ENCODE measurements at regions not wholly inside any gene's neighbourhood (a gene's known extent, or its start where the extent isn't known, plus 50 kb on each side); places are given as distances from the start of the nearest gene placed in this dataset.

GRCh38 chr1:80869299-80869698 lies 931.4 kb upstream of the ADGRL2 start:
- TF ChIP-seq POLR2AphosphoS5 (IDR thresholded peaks at IDR 0.05) (no peak), CTCF (IDR thresholded peaks at IDR 0.05) (no peak), POLR2A (IDR thresholded peaks at IDR 0.05) (no peak)
- WGBS: 91% methylated on average over 1 of the region's 1 CpG
- no peak overlapping the region for H3K4me3 ChIP-seq
- no peak for DNase-seq (ENCODE audit: low spot score)
- no peaks in the 10 kb centered on the region for H3K36me3 ChIP-seq
- H3K27me3 ChIP-seq (replicated peaks; ENCODE audit: insufficient read depth): no peaks in the 10 kb centered on the region
- no peaks in the 10 kb centered on the region for H3K4me1 ChIP-seq (replicated peaks)
- intact Hi-C loops (cut with DNase I): no loop called here
- no peaks in the 10 kb centered on the region for H3K9me3 ChIP-seq
- no peak overlapping the region for H3K27ac ChIP-seq

GRCh38 chr1:80847904-80848303 lies 952.8 kb upstream of the ADGRL2 start:
- Histone ChIP-seq H3K36me3 (no peaks in the 10 kb centered on the region), H3K27ac (no peak overlapping the region), H3K4me1 (replicated peaks) (no peaks in the 10 kb centered on the region), H3K4me3 (no peak overlapping the region), H3K9me3 (no peaks in the 10 kb centered on the region), H3K27me3 (replicated peaks; ENCODE audit: insufficient read depth) (no peaks in the 10 kb centered on the region)
- DNase-seq (ENCODE audit: low spot score): no peak
- intact Hi-C loops (cut with DNase I): no loop called here
- TF ChIP-seq POLR2AphosphoS5 (IDR thresholded peaks at IDR 0.05): no peak
- TF ChIP-seq CTCF (IDR thresholded peaks at IDR 0.05): no peak
- no peak for TF ChIP-seq POLR2A (IDR thresholded peaks at IDR 0.05)
- WGBS: 100% methylated on average over 1 of the region's 1 CpG

- Histone ChIP-seq H3K4me3 (no peak overlapping the region), H3K27me3 (replicated peaks; ENCODE audit: insufficient read depth) (no peaks in the 10 kb centered on the region), H3K9me3 (no peaks in the 10 kb centered on the region), H3K4me1 (replicated peaks) (no peaks in the 10 kb centered on the region), H3K27ac (no peak overlapping the region), H3K36me3 (no peaks in the 10 kb centered on the region)
- 14% methylated on average over 1 of the region's 1 CpG for WGBS
- no peak for DNase-seq (ENCODE audit: low spot score)
- TF ChIP-seq POLR2AphosphoS5 (IDR thresholded peaks at IDR 0.05) (no peak), POLR2A (IDR thresholded peaks at IDR 0.05) (no peak), CTCF (IDR thresholded peaks at IDR 0.05) (no peak)
- intact Hi-C loops (cut with DNase I): no loop called here
These were observed 953.8 kb upstream of the ADGRL2 start for GRCh38 chr1:80846966-80847365.

GRCh38 chr1:80842796-80843195 lies 957.9 kb upstream of the ADGRL2 start:
- H3K4me3 ChIP-seq: no peak overlapping the region
- intact Hi-C loops (cut with DNase I): no loop called here
- no peaks in the 10 kb centered on the region for H3K36me3 ChIP-seq
- TF ChIP-seq POLR2AphosphoS5 (IDR thresholded peaks at IDR 0.05) (no peak), POLR2A (IDR thresholded peaks at IDR 0.05) (no peak), CTCF (IDR thresholded peaks at IDR 0.05) (no peak)
- no peaks in the 10 kb centered on the region for H3K9me3 ChIP-seq
- H3K27me3 ChIP-seq (replicated peaks; ENCODE audit: insufficient read depth): no peaks in the 10 kb centered on the region
- H3K4me1 ChIP-seq (replicated peaks): no peaks in the 10 kb centered on the region
- DNase-seq (ENCODE audit: low spot score): no peak
- no peak overlapping the region for H3K27ac ChIP-seq

GRCh38 chr1:80841261-80841660 lies 959.5 kb upstream of the ADGRL2 start:
- H3K4me1 ChIP-seq (replicated peaks): no peaks in the 10 kb centered on the region
- H3K36me3 ChIP-seq: no peaks in the 10 kb centered on the region
- DNase-seq (ENCODE audit: low spot score): no peak
- no peak overlapping the region for H3K27ac ChIP-seq
- TF ChIP-seq CTCF (IDR thresholded peaks at IDR 0.05): no peak
- TF ChIP-seq POLR2A (IDR thresholded peaks at IDR 0.05): no peak
- no peak for TF ChIP-seq POLR2AphosphoS5 (IDR thresholded peaks at IDR 0.05)
- 95% methylated on average over 3 of the region's 3 CpGs for WGBS
- no peaks in the 10 kb centered on the region for H3K27me3 ChIP-seq (replicated peaks; ENCODE audit: insufficient read depth)
- intact Hi-C loops (cut with DNase I): no loop called here
- H3K9me3 ChIP-seq: no peaks in the 10 kb centered on the region
- H3K4me3 ChIP-seq: no peak overlapping the region

Data from prostate gland (tissue), 2 donors.